HG03196 (cell line): ENCODE measurements at regions not wholly inside any gene's neighbourhood (a gene's known extent, or its start where the extent isn't known, plus 50 kb on each side); places are given as distances from the start of the nearest gene placed in this dataset.

Experiments
- ATAC-seq: cut with Tn5 transposase; IDR thresholded peaks from one replicate; pipeline ENCODE4 v1.9.1; 2021; ENCODE audit not compliant: unreplicated experiment

- ATAC-seq, result no peak
Observed at GRCh38 chr5:57824047-57824446, 341.4 kb upstream of the ACTBL2 start.

- ATAC-seq, result no peak
Observed at GRCh38 chr5:57822651-57823050, 340.0 kb upstream of the ACTBL2 start.

GRCh38 chr5:57818397-57818796 lies 335.8 kb upstream of the ACTBL2 start:
- no peak for ATAC-seq

GRCh38 chr5:57817924-57818323 lies 335.3 kb upstream of the ACTBL2 start:
- ATAC-seq, result no peak

GRCh38 chr5:57817001-57817453 lies 334.4 kb upstream of the ACTBL2 start:
- no peak for ATAC-seq

GRCh38 chr5:57816108-57816507 lies 333.5 kb upstream of the ACTBL2 start:
- ATAC-seq, result no peak

GRCh38 chr5:57805732-57806131 lies 323.1 kb upstream of the ACTBL2 start:
- no peak for ATAC-seq

- no peak for ATAC-seq
Observed at GRCh38 chr5:57805170-57805569, 322.6 kb upstream of the ACTBL2 start.

GRCh38 chr5:57804505-57804904 lies 321.9 kb upstream of the ACTBL2 start:
- no peak for ATAC-seq

- ATAC-seq, result no peak
Observed at GRCh38 chr5:57804007-57804444, 321.4 kb upstream of the ACTBL2 start.

GRCh38 chr5:57802131-57802530 lies 319.5 kb upstream of the ACTBL2 start:
- ATAC-seq, result no peak

- no peak for ATAC-seq
Observed at GRCh38 chr5:57795203-57795602, 312.6 kb upstream of the ACTBL2 start.

- no peak for ATAC-seq
Observed at GRCh38 chr5:57791875-57792274, 309.3 kb upstream of the ACTBL2 start.

GRCh38 chr5:57785946-57786345 lies 303.3 kb upstream of the ACTBL2 start:
- no peak for ATAC-seq

GRCh38 chr5:57784121-57784520 lies 301.5 kb upstream of the ACTBL2 start:
- ATAC-seq, result no peak

GRCh38 chr5:57783693-57784092 lies 301.1 kb upstream of the ACTBL2 start:
- no peak for ATAC-seq

- no peak for ATAC-seq
Observed at GRCh38 chr5:57780961-57781325, 298.3 kb upstream of the ACTBL2 start.

GRCh38 chr5:57780306-57780960 lies 297.8 kb upstream of the ACTBL2 start:
- no peak for ATAC-seq

- no peak for ATAC-seq
Observed at GRCh38 chr5:57779383-57780223, 297.0 kb upstream of the ACTBL2 start.

GRCh38 chr5:57778501-57779091 lies 296.0 kb upstream of the ACTBL2 start:
- no peak for ATAC-seq

- no peak for ATAC-seq
Observed at GRCh38 chr5:57777174-57777581, 294.6 kb upstream of the ACTBL2 start.

- ATAC-seq, result no peak
Observed at GRCh38 chr5:57776035-57776434, 293.4 kb upstream of the ACTBL2 start.
